ENCODE measurements at regions not wholly inside any gene's neighbourhood (a gene's known extent, or its start where the extent isn't known, plus 50 kb on each side); places are given as distances from the start of the nearest gene placed in this dataset.

- H3K27me3 ChIP-seq (ENCODE audit: control insufficient read depth, insufficient read depth, low read length) = no peaks in the 10 kb centered on the region; the same call in 1 of the 2 replicates
- H3K4me3 ChIP-seq (ENCODE audit: low read depth in 2 of 2, low read length in 2 of 2) = no peak overlapping the region
- no peaks in the 10 kb centered on the region for H3K9me3 ChIP-seq (ENCODE audit: control insufficient read depth, insufficient read depth, low read depth, low read length)
- H3K27ac ChIP-seq (ENCODE audit: low read length) = no peak overlapping the region
- ChIA-PET CTCF (no interaction called here), POLR2A (no interaction called here)
- no TSS peak for BruUV-seq (replicated peaks)
- no peaks in the 10 kb centered on the region for H3K36me3 ChIP-seq (ENCODE audit: control insufficient read depth, insufficient read depth, low read length)
- no peaks in the 10 kb centered on the region for H3K4me1 ChIP-seq (ENCODE audit: control insufficient read depth, insufficient read depth, low read length)
- intact Hi-C loops (cut with micrococcal nuclease; ENCODE audit: unreplicated experiment) = no loop called here
- in situ Hi-C loops (cut with HindIII; ENCODE audit: low pct_unique_long_range_greater_than_20kb, low sequenced_read_pairs) = no loop called here
- TF ChIP-seq, protein P1, sequence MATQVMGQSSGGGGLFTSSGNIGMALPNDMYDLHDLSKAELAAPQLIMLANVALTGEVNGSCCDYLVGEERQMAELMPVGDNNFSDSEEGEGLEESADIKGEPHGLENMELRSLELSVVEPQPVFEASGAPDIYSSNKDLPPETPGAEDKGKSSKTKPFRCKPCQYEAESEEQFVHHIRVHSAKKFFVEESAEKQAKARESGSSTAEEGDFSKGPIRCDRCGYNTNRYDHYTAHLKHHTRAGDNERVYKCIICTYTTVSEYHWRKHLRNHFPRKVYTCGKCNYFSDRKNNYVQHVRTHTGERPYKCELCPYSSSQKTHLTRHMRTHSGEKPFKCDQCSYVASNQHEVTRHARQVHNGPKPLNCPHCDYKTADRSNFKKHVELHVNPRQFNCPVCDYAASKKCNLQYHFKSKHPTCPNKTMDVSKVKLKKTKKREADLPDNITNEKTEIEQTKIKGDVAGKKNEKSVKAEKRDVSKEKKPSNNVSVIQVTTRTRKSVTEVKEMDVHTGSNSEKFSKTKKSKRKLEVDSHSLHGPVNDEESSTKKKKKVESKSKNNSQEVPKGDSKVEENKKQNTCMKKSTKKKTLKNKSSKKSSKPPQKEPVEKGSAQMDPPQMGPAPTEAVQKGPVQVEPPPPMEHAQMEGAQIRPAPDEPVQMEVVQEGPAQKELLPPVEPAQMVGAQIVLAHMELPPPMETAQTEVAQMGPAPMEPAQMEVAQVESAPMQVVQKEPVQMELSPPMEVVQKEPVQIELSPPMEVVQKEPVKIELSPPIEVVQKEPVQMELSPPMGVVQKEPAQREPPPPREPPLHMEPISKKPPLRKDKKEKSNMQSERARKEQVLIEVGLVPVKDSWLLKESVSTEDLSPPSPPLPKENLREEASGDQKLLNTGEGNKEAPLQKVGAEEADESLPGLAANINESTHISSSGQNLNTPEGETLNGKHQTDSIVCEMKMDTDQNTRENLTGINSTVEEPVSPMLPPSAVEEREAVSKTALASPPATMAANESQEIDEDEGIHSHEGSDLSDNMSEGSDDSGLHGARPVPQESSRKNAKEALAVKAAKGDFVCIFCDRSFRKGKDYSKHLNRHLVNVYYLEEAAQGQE (IDR thresholded peaks at IDR 0.05; ENCODE audit: insufficient read depth in 1 of 2, low read depth in 2 of 2, low read length in 1 of 2) = no peak
- no peak for ATAC-seq
- DNase-seq (ENCODE audit: low read depth, low spot score) = no peak
These were observed 415.5 kb downstream of the MEIS1 start for GRCh38 chr2:66850376-66850775.

GRCh38 chr2:66851449-66851872 lies 416.5 kb downstream of the MEIS1 start:
- Histone ChIP-seq H3K4me3 (ENCODE audit: low read depth in 2 of 2, low read length in 2 of 2) (no peak overlapping the region), H3K36me3 (ENCODE audit: control insufficient read depth, insufficient read depth, low read length) (no peaks in the 10 kb centered on the region), H3K27me3 (ENCODE audit: control insufficient read depth, insufficient read depth, low read length) (no peaks in the 10 kb centered on the region; the same call in 1 of the 2 replicates), H3K27ac (ENCODE audit: low read length) (no peak overlapping the region), H3K4me1 (ENCODE audit: control insufficient read depth, insufficient read depth, low read length) (no peaks in the 10 kb centered on the region), H3K9me3 (ENCODE audit: control insufficient read depth, insufficient read depth, low read depth, low read length) (no peaks in the 10 kb centered on the region)
- TF ChIP-seq, protein P1 (IDR thresholded peaks at IDR 0.05; ENCODE audit: insufficient read depth in 1 of 2, low read depth in 2 of 2, low read length in 1 of 2) = no peak
- TF ChIP-seq POLR2AphosphoS5 (IDR thresholded peaks at IDR 0.05; ENCODE audit: low read depth, low read length) (no peak), TCF7L2 (IDR thresholded peaks at IDR 0.05; ENCODE audit: low read depth, low read length) (no peak), SIN3A (IDR thresholded peaks at IDR 0.05; ENCODE audit: borderline replicate concordance, insufficient read depth, low read depth, low read length) (no peak)
- TF ChIP-seq, protein P2, sequence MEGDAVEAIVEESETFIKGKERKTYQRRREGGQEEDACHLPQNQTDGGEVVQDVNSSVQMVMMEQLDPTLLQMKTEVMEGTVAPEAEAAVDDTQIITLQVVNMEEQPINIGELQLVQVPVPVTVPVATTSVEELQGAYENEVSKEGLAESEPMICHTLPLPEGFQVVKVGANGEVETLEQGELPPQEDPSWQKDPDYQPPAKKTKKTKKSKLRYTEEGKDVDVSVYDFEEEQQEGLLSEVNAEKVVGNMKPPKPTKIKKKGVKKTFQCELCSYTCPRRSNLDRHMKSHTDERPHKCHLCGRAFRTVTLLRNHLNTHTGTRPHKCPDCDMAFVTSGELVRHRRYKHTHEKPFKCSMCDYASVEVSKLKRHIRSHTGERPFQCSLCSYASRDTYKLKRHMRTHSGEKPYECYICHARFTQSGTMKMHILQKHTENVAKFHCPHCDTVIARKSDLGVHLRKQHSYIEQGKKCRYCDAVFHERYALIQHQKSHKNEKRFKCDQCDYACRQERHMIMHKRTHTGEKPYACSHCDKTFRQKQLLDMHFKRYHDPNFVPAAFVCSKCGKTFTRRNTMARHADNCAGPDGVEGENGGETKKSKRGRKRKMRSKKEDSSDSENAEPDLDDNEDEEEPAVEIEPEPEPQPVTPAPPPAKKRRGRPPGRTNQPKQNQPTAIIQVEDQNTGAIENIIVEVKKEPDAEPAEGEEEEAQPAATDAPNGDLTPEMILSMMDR (IDR thresholded peaks at IDR 0.05) = no peak
- DNase-seq (ENCODE audit: low read depth, low spot score) (no peak), ATAC-seq (no peak)
- BruUV-seq (replicated peaks) = no TSS peak
- intact Hi-C loops (cut with micrococcal nuclease; ENCODE audit: unreplicated experiment) = no loop called here
- in situ Hi-C loops (cut with HindIII; ENCODE audit: low pct_unique_long_range_greater_than_20kb, low sequenced_read_pairs) = no loop called here
- ChIA-PET CTCF (no interaction called here), POLR2A (no interaction called here)
